ENCODE measurements at regions not wholly inside any gene's neighbourhood (a gene's known extent, or its start where the extent isn't known, plus 50 kb on each side); places are given as distances from the start of the nearest gene placed in this dataset.

DNA sequence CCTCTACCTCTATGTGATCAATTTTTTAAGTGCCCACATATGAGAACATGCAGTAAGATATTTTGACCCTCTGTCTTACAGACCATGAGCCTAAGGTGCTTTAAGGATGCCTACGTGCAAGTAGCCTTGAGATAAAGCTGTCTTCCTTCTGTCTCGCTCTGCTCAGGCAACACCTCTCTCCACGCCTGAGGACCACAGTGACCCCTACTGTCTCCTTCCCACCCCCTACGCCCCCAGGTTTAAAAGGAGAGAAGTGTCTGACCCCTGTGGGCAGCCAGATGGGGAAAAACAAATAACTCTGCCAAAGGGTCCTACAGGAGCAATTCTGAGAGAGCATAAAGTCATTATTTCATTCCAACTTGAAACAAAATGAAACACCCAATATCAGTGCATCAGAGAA is 286.4 kb upstream of the TMEM132C start:
- TF ChIP-seq NRF1 (IDR thresholded peaks at IDR 0.05; ENCODE audit: low read depth, low read length): no peak
- TF ChIP-seq, protein P1, sequence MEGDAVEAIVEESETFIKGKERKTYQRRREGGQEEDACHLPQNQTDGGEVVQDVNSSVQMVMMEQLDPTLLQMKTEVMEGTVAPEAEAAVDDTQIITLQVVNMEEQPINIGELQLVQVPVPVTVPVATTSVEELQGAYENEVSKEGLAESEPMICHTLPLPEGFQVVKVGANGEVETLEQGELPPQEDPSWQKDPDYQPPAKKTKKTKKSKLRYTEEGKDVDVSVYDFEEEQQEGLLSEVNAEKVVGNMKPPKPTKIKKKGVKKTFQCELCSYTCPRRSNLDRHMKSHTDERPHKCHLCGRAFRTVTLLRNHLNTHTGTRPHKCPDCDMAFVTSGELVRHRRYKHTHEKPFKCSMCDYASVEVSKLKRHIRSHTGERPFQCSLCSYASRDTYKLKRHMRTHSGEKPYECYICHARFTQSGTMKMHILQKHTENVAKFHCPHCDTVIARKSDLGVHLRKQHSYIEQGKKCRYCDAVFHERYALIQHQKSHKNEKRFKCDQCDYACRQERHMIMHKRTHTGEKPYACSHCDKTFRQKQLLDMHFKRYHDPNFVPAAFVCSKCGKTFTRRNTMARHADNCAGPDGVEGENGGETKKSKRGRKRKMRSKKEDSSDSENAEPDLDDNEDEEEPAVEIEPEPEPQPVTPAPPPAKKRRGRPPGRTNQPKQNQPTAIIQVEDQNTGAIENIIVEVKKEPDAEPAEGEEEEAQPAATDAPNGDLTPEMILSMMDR (IDR thresholded peaks at IDR 0.05; ENCODE audit: control extremely low read depth in 1 of 3, insufficient read depth in 1 of 3, low read depth in 1 of 3, low read length in 3 of 3): peak; percentile 48 to 52 (median 50)
- TF ChIP-seq EP300 (IDR thresholded peaks at IDR 0.05; ENCODE audit: borderline replicate concordance in 1 of 2, low read depth in 2 of 2, low read length in 2 of 2): no peak
- no peak for TF ChIP-seq SP1 (IDR thresholded peaks at IDR 0.05; ENCODE audit: low read depth, low read length)
- no peak for TF ChIP-seq CHD7 (IDR thresholded peaks at IDR 0.05; ENCODE audit: insufficient replicate concordance, low read length)
- no peak for TF ChIP-seq POLR2A (IDR thresholded peaks at IDR 0.05; ENCODE audit: control extremely low read depth in 1 of 2, low read depth in 2 of 2, low read length in 2 of 2)
- no peak for TF ChIP-seq RFX5 (IDR thresholded peaks at IDR 0.05; ENCODE audit: borderline replicate concordance, low read depth, low read length)
